Right lobe of liver (tissue), 4 donors: ENCODE measurements at regions not wholly inside any gene's neighbourhood (a gene's known extent, or its start where the extent isn't known, plus 50 kb on each side); places are given as distances from the start of the nearest gene placed in this dataset.

ENCODE experiments used
- CTCF ChIP-seq, 4 donors: fragments of 200-600 bp in 3 of 4; fragments of 450-650 bp in 1 of 4; IDR thresholded peaks; one replicate each; pipeline versions ENCODE4 v1.5.1 to v1.8.0; 2016 to 2022; ENCODE audit warnings: antibody characterized with exemption in 4 of 4, mild to moderate bottlenecking in 2 of 4
- POLR2A ChIP-seq: fragments of 450-650 bp; IDR thresholded peaks from one replicate; pipeline ENCODE4 v1.6.1; 2017; ENCODE audit warnings: antibody characterized with exemption, mild to moderate bottlenecking
- donor health status: DM: no; HTN: no; CAD: no.
- donor health status: DM: no; HTN: no; CAD: no.
- donor health status: DM: no; HTN: yes; CAD: no.

- TF ChIP-seq CTCF (IDR thresholded peaks at IDR 0.05) (no peak), POLR2A (no peak)
Measured at GRCh38 chr2:20530520-20530919, 83.6 kb downstream of the RHOB start.
